ENCODE measurements at regions not wholly inside any gene's neighbourhood (a gene's known extent, or its start where the extent isn't known, plus 50 kb on each side); places are given as distances from the start of the nearest gene placed in this dataset.

GRCh38 chr4:36000941-36001557 lies 243.3 kb downstream of the ARAP2 start:
- TF ChIP-seq, protein P1, sequence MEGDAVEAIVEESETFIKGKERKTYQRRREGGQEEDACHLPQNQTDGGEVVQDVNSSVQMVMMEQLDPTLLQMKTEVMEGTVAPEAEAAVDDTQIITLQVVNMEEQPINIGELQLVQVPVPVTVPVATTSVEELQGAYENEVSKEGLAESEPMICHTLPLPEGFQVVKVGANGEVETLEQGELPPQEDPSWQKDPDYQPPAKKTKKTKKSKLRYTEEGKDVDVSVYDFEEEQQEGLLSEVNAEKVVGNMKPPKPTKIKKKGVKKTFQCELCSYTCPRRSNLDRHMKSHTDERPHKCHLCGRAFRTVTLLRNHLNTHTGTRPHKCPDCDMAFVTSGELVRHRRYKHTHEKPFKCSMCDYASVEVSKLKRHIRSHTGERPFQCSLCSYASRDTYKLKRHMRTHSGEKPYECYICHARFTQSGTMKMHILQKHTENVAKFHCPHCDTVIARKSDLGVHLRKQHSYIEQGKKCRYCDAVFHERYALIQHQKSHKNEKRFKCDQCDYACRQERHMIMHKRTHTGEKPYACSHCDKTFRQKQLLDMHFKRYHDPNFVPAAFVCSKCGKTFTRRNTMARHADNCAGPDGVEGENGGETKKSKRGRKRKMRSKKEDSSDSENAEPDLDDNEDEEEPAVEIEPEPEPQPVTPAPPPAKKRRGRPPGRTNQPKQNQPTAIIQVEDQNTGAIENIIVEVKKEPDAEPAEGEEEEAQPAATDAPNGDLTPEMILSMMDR (IDR thresholded peaks at IDR 0.05): no peak
- no peak for TF ChIP-seq POLR2A (IDR thresholded peaks at IDR 0.05)
